OCI-LY1 (cell line): ENCODE measurements at regions not wholly inside any gene's neighbourhood (a gene's known extent, or its start where the extent isn't known, plus 50 kb on each side); places are given as distances from the start of the nearest gene placed in this dataset.

Experiments
- CTCF ChIP-seq: fragments of 200-600 bp; sonication (generic), shearing (Covaris generic); IDR thresholded peaks from 2 replicates; pipeline ENCODE4 v1.5.1; 2017; ENCODE audit warnings: mild to moderate bottlenecking, antibody characterized with exemption, low read length, moderate library complexity, mixed read lengths
- EZH2 ChIP-seq: fragments of 200-600 bp; sonication (generic), shearing (Covaris generic); IDR thresholded peaks from 2 replicates; pipeline ENCODE4 v1.8.0; 2017; ENCODE audit warnings: borderline replicate concordance, mixed run types, mild to moderate bottlenecking, antibody characterized with exemption, low read length, moderate library complexity, mixed read lengths

- TF ChIP-seq CTCF, result no peak
- TF ChIP-seq EZH2, result no peak
Measured at GRCh38 chr11:92295175-92296137, 70.8 kb downstream of the FAT3 start.
